HG02884 (cell line): ENCODE measurements at regions not wholly inside any gene's neighbourhood (a gene's known extent, or its start where the extent isn't known, plus 50 kb on each side); places are given as distances from the start of the nearest gene placed in this dataset.

ENCODE experiments used
- ATAC-seq: cut with Tn5 transposase; IDR thresholded peaks from one replicate; pipeline ENCODE4 v1.9.1; 2021; ENCODE audit warnings: mild to moderate bottlenecking, moderate library complexity; ENCODE audit not compliant: unreplicated experiment

- ATAC-seq = no peak
These were observed 965.6 kb upstream of the CHORDC1 start for GRCh38 chr11:91188484-91188883.

- ATAC-seq = no peak
These were observed 964.5 kb upstream of the CHORDC1 start for GRCh38 chr11:91187314-91187713.

- ATAC-seq = no peak
These were observed 955.5 kb upstream of the CHORDC1 start for GRCh38 chr11:91178366-91178765.

GRCh38 chr11:91174734-91175133 is 951.9 kb upstream of the CHORDC1 start:
- no peak for ATAC-seq

- no peak for ATAC-seq
These were observed 951.3 kb upstream of the CHORDC1 start for GRCh38 chr11:91174193-91174592.

GRCh38 chr11:91173701-91174100 is 950.9 kb upstream of the CHORDC1 start:
- ATAC-seq = no peak

GRCh38 chr11:91170711-91171110 is 947.9 kb upstream of the CHORDC1 start:
- ATAC-seq = no peak

- ATAC-seq = no peak
These were observed 941.6 kb upstream of the CHORDC1 start for GRCh38 chr11:91164452-91164822.

- ATAC-seq = no peak
These were observed 941.0 kb upstream of the CHORDC1 start for GRCh38 chr11:91163619-91164451.

GRCh38 chr11:91160661-91161060 is 937.8 kb upstream of the CHORDC1 start:
- ATAC-seq = no peak

- ATAC-seq = no peak
These were observed 936.2 kb upstream of the CHORDC1 start for GRCh38 chr11:91158891-91159537.

- no peak for ATAC-seq
These were observed 935.4 kb upstream of the CHORDC1 start for GRCh38 chr11:91158297-91158696.

GRCh38 chr11:91156041-91156440 is 933.2 kb upstream of the CHORDC1 start:
- no peak for ATAC-seq

GRCh38 chr11:91147885-91148284 is 925.0 kb upstream of the CHORDC1 start:
- no peak for ATAC-seq

- no peak for ATAC-seq
These were observed 918.8 kb upstream of the CHORDC1 start for GRCh38 chr11:91141655-91142054.

- no peak for ATAC-seq
These were observed 913.8 kb upstream of the CHORDC1 start for GRCh38 chr11:91136631-91137030.

GRCh38 chr11:91133361-91133760 is 910.5 kb upstream of the CHORDC1 start:
- ATAC-seq = no peak

GRCh38 chr11:91129596-91129995 is 906.7 kb upstream of the CHORDC1 start:
- no peak for ATAC-seq

GRCh38 chr11:91124363-91124762 is 901.5 kb upstream of the CHORDC1 start:
- ATAC-seq = no peak

GRCh38 chr11:91115116-91115515 is 892.3 kb upstream of the CHORDC1 start:
- no peak for ATAC-seq

- ATAC-seq = no peak
These were observed 881.4 kb upstream of the CHORDC1 start for GRCh38 chr11:91104237-91104636.

- ATAC-seq = no peak
These were observed 877.6 kb upstream of the CHORDC1 start for GRCh38 chr11:91100427-91100826.
